K562 (cell line): ENCODE measurements at regions not wholly inside any gene's neighbourhood (a gene's known extent, or its start where the extent isn't known, plus 50 kb on each side); places are given as distances from the start of the nearest gene placed in this dataset.

ENCODE experiments used
- ATAC-seq: fragments of 200-7000 bp; cut with Tn5 transposase; 3 replicates; pipeline ENCODE4 v1.9.1; 2020; ENCODE audit warnings: moderate library complexity
- BruUV-seq: library from RNA; stranded (reverse); fragments of 400-500 nt; replicated peaks from 2 replicates; lab custom pipeline; 2021; lab: Mats Ljungman, UMichigan
- CTCF ChIA-PET: fragments of 300-600 bp; formaldehyde crosslinking; extraction: SDS; loops from one replicate; lab custom pipeline; 2021; ENCODE audit warnings: low intra/inter-chr PET ratio; lab: Yijun Ruan, JAX
- POLR2A ChIA-PET: fragments of 300-600, 350-650 bp; sonication (Branson Sonifier 250); formaldehyde crosslinking; extraction: SDS; loops from one replicate; lab custom pipeline; 2021; ENCODE audit warnings: antibody characterized with exemption, inconsistent platforms; lab: Yijun Ruan, JAX
- DNase-seq, 4 experiments: peaks; one replicate each; pipeline versions ENCODE4 v3.0.0 to v3.0.0-alpha.2; 2011 to 2018; ENCODE audit warnings: low spot score in 3 of 4, mixed read lengths in 3 of 4; ENCODE audit errors: extremely low read depth in 1 of 4
- FAIRE-seq: peaks from 2 replicates; lab custom pipeline; 2011; peaks lifted over from hg19 to GRCh38; lab: Jason Lieb, UNC
- H2AFZ ChIP-seq: 2 replicates; pipeline ENCODE4 v1.6.0; 2011; ENCODE audit warnings: low read depth, low read length, control low read depth, inconsistent platforms
- H3K27ac ChIP-seq: fragments of 200-600 bp; 3 replicates; pipeline ENCODE4 v1.8.0; 2011; ENCODE audit warnings: low read depth, mild to moderate bottlenecking, control low read depth, inconsistent platforms, low read length, moderate library complexity, mixed read lengths; ENCODE audit errors: extremely low read depth
- H3K27me3 ChIP-seq, 2 experiments: fragments of 300-600 bp in 1 of 2; 2 replicates in 1 of 2; 3 replicates in 1 of 2; pipeline versions ENCODE4 v1.6.0 to v1.8.0; 2011; ENCODE audit warnings: inconsistent platforms in 2 of 2, low read length in 2 of 2, mild to moderate bottlenecking in 1 of 2, mixed read lengths in 1 of 2, moderate library complexity in 1 of 2; ENCODE audit not compliant: control insufficient read depth in 2 of 2, insufficient read depth in 2 of 2
- H3K36me3 ChIP-seq: fragments of 300-600 bp; 3 replicates; pipeline ENCODE4 v1.8.0; 2011; ENCODE audit warnings: mild to moderate bottlenecking, low read length, inconsistent platforms; ENCODE audit not compliant: control insufficient read depth, insufficient read depth
- H3K4me1 ChIP-seq, 2 experiments: fragments of 200-600 bp in 1 of 2; replicated peaks in 1 of 2; 2 replicates in 1 of 2; 3 replicates in 1 of 2; pipeline versions ENCODE4 v1.5.1 to v1.8.0; 2011; ENCODE audit warnings: inconsistent platforms in 2 of 2, low read length in 2 of 2, mild to moderate bottlenecking in 1 of 2, mixed read lengths in 1 of 2, moderate library complexity in 1 of 2; ENCODE audit not compliant: control insufficient read depth in 2 of 2, insufficient read depth in 2 of 2
- H3K4me2 ChIP-seq: 2 replicates; pipeline ENCODE4 v1.6.1; 2011; ENCODE audit warnings: low read length, control low read depth, inconsistent platforms, mixed read lengths; ENCODE audit not compliant: insufficient read depth
- H3K4me3 ChIP-seq: fragments of 200-600 bp; sonication (generic), shearing (Covaris generic); 2 replicates; pipeline ENCODE4 v1.5.1; 2016; ENCODE audit warnings: control low read depth, inconsistent platforms
- H3K79me2 ChIP-seq: fragments of 200-600 bp; 3 replicates; pipeline ENCODE4 v1.8.0; 2011; ENCODE audit warnings: low read length, inconsistent platforms; ENCODE audit not compliant: control insufficient read depth, insufficient read depth
- H3K9ac ChIP-seq, 2 experiments: 2 replicates each; pipeline versions ENCODE4 v1.6.0 to v1.6.1; 2011; ENCODE audit warnings: low read depth in 2 of 2, low read length in 2 of 2, control low read depth in 1 of 2, inconsistent platforms in 1 of 2, mild to moderate bottlenecking in 1 of 2, mixed read lengths in 1 of 2; ENCODE audit not compliant: insufficient read depth in 1 of 2
- H3K9me1 ChIP-seq: one replicate; pipeline ENCODE4 v1.6.0; 2011; ENCODE audit warnings: inconsistent platforms, mild to moderate bottlenecking, low read length, moderate library complexity; ENCODE audit not compliant: control insufficient read depth, insufficient read depth
- H3K9me3 ChIP-seq: replicated peaks from 2 replicates; pipeline ENCODE4 v1.5.1; 2011; ENCODE audit warnings: low read depth, low read length, inconsistent platforms; ENCODE audit not compliant: control insufficient read depth, insufficient read depth
- H4K20me1 ChIP-seq: replicated peaks from 2 replicates; pipeline ENCODE4 v1.6.1; 2011; ENCODE audit warnings: low read length, inconsistent platforms, mixed read lengths; ENCODE audit not compliant: control insufficient read depth, insufficient read depth
- BCLAF1 ChIP-seq, 2 experiments: fragments of 450-650 bp in 1 of 2; IDR thresholded peaks; 2 replicates each; pipeline ENCODE4 v1.6.1; 2011 to 2017; ENCODE audit warnings: low read depth in 2 of 2, antibody characterized with exemption in 1 of 2, borderline replicate concordance in 1 of 2, low read length in 1 of 2, mild to moderate bottlenecking in 1 of 2, mixed read lengths in 1 of 2; ENCODE audit not compliant: control insufficient read depth in 1 of 2
- CGGBP1 ChIP-seq: fragments of 250-450 bp; sonication (Bioruptor Pico); IDR thresholded peaks from 2 replicates; pipeline ENCODE4 v1.9.0; 2021; ENCODE audit warnings: mild to moderate bottlenecking
- E2F1 ChIP-seq: sonication (generic); formaldehyde crosslinking; IDR thresholded peaks from 2 replicates; pipeline ENCODE4 v1.8.1; 2023; ENCODE audit warnings: mild to moderate bottlenecking, missing genetic modification reagents, moderate library complexity
- EGR1 ChIP-seq: fragments of 450-650 bp; conservative IDR thresholded peaks from 2 replicates; pipeline ENCODE4 v1.6.1; 2017; ENCODE audit warnings: mild to moderate bottlenecking
- EP400 ChIP-seq: fragments of 450-650 bp; IDR thresholded peaks from 2 replicates; pipeline ENCODE4 v1.6.1; 2017; ENCODE audit warnings: antibody characterized with exemption, mild to moderate bottlenecking, moderate library complexity
- HNRNPLL ChIP-seq: fragments of 200-400 bp; formaldehyde crosslinking; IDR thresholded peaks from 2 replicates; pipeline ENCODE4 v1.6.1; 2017; ENCODE audit warnings: low read length, low read depth, mild to moderate bottlenecking; ENCODE audit not compliant: poor library complexity, severe bottlenecking
- KDM2B ChIP-seq: fragments of 250-450 bp; sonication (Bioruptor Pico); IDR thresholded peaks from 2 replicates; pipeline ENCODE4 v1.8.0; 2021; ENCODE audit warnings: mild to moderate bottlenecking, moderate library complexity
- POLR2AphosphoS5 ChIP-seq: IDR thresholded peaks from 2 replicates; pipeline ENCODE4 v1.6.1; 2011; ENCODE audit warnings: mild to moderate bottlenecking, low read depth, low read length, moderate library complexity; ENCODE audit not compliant: control insufficient read depth, insufficient read depth
- SMAD1 ChIP-seq: fragments of 150-350 bp; IDR thresholded peaks from 2 replicates; pipeline ENCODE4 v1.6.1; 2014; ENCODE audit warnings: low read length, low read depth; ENCODE audit not compliant: partially characterized antibody
- TFE3 ChIP-seq: fragments of 450-650 bp; formaldehyde crosslinking; IDR thresholded peaks from 2 replicates; pipeline ENCODE4 v1.4.0; 2020; ENCODE audit warnings: mild to moderate bottlenecking, mixed read lengths
- ZC3H8 ChIP-seq: fragments of 450-650 bp; IDR thresholded peaks from 2 replicates; pipeline ENCODE4 v1.6.1; 2017
- ZFP30 ChIP-seq: fragments of 250-450 bp; sonication (Bioruptor Pico); IDR thresholded peaks from 2 replicates; pipeline ENCODE4 v1.8.0; 2022; ENCODE audit warnings: moderate library complexity, mild to moderate bottlenecking, inconsistent platforms, borderline replicate concordance
- ZKSCAN1 ChIP-seq: fragments of 150-350 bp; IDR thresholded peaks from 2 replicates; pipeline ENCODE4 v1.6.1; 2016; ENCODE audit warnings: low read depth, low read length
- ZNF76 ChIP-seq: fragments of 250-450 bp; sonication (Bioruptor Pico); IDR thresholded peaks from 2 replicates; pipeline ENCODE4 v1.4.0; 2020; ENCODE audit warnings: mild to moderate bottlenecking, moderate library complexity, borderline replicate concordance
- in situ Hi-C: fragments of 300-500 bp; cut with MboI; formaldehyde crosslinking; loops from 4 replicates; pipeline ENCODE4 v1.15.0; 2018; ENCODE audit warnings: inconsistent platforms, mixed read lengths
- intact Hi-C: fragments of 100-400 bp; cut with micrococcal nuclease; formaldehyde crosslinking; loops from 2 replicates; pipeline ENCODE4 v1.14.2; 2022

- TF ChIP-seq BCLAF1 (IDR thresholded peaks at IDR 0.05; ENCODE audit: borderline replicate concordance in 1 of 2, control insufficient read depth in 1 of 2, low read depth in 2 of 2, low read length in 1 of 2) (no peak), EGR1 (no peak)
These were observed 511.1 kb downstream of the TENT5A start (continued) for GRCh38 chr6:81241126-81242041.

GRCh38 chr6:81238390-81238789 is 514.1 kb downstream of the TENT5A start:
- ChIA-PET POLR2A (no interaction called here), CTCF (no interaction called here)
- no peaks in the 10 kb centered on the region for H3K9me1 ChIP-seq
- ATAC-seq (no peak), FAIRE-seq (no peak), DNase-seq (no peak)
- H3K4me1 ChIP-seq: no peaks in the 10 kb centered on the region
- H3K79me2 ChIP-seq: no peaks in the 10 kb centered on the region
- H3K9me3 ChIP-seq: no peaks in the 10 kb centered on the region
- TF ChIP-seq EP400: no peak
- TF ChIP-seq ZFP30 (CRISPR knock-in tag): no peak
- TF ChIP-seq E2F1 (CRISPR knock-in tag): no peak
- TF ChIP-seq KDM2B (CRISPR knock-in tag): no peak
- TF ChIP-seq ZKSCAN1: no peak
- TF ChIP-seq ZNF76 (CRISPR knock-in tag): no peak
- no peak for TF ChIP-seq HNRNPLL
- TF ChIP-seq ZC3H8: no peak
- TF ChIP-seq SMAD1: no peak
- no peak for TF ChIP-seq CGGBP1 (CRISPR knock-in tag)
- TF ChIP-seq POLR2AphosphoS5: no peak
- no peak for TF ChIP-seq TFE3 (CRISPR knock-in tag)
- BruUV-seq: no TSS peak
- H3K27me3 ChIP-seq: no peaks in the 10 kb centered on the region
- no peak overlapping the region for H3K4me3 ChIP-seq
- in situ Hi-C loops (no loop called here), intact Hi-C loops (no loop called here)
- H3K27ac ChIP-seq: no peak overlapping the region
- H4K20me1 ChIP-seq: no peaks in the 10 kb centered on the region
- H3K9ac ChIP-seq: no peak overlapping the region
- no peak overlapping the region for H2AFZ ChIP-seq
- no peaks in the 10 kb centered on the region for H3K36me3 ChIP-seq
- H3K4me2 ChIP-seq: no peak overlapping the region
